Muscle layer of duodenum (tissue), 2 donors: ENCODE measurements at regions not wholly inside any gene's neighbourhood (a gene's known extent, or its start where the extent isn't known, plus 50 kb on each side); places are given as distances from the start of the nearest gene placed in this dataset.

Source experiments
- H3K27ac ChIP-seq: one replicate; pipeline ENCODE4 v1.7.0; 2013; ENCODE audit warnings: mild to moderate bottlenecking, low read length
- H3K27me3 ChIP-seq: one replicate; pipeline ENCODE4 v1.7.0; 2013; ENCODE audit warnings: low read depth, mild to moderate bottlenecking, control low read depth, low read length
- H3K36me3 ChIP-seq, 2 donors: one replicate each; pipeline ENCODE4 v1.7.0; 2013; ENCODE audit warnings: low read length in 2 of 2, control low read depth in 1 of 2, mild to moderate bottlenecking in 1 of 2; ENCODE audit not compliant: insufficient read depth in 2 of 2, control insufficient read depth in 1 of 2
- H3K4me1 ChIP-seq, 2 donors: one replicate each; pipeline ENCODE4 v1.7.0; 2013; ENCODE audit warnings: low read length in 2 of 2, mild to moderate bottlenecking in 2 of 2, control low read depth in 1 of 2, moderate library complexity in 1 of 2; ENCODE audit not compliant: insufficient read depth in 2 of 2, control insufficient read depth in 1 of 2
- H3K4me3 ChIP-seq, 2 donors: one replicate each; pipeline ENCODE4 v1.7.0; 2013; ENCODE audit warnings: low read length in 2 of 2, low read depth in 1 of 2, mild to moderate bottlenecking in 1 of 2
- H3K9me3 ChIP-seq, 2 donors: one replicate each; pipeline ENCODE4 v1.7.0; 2013; ENCODE audit warnings: low read length in 2 of 2, control low read depth in 1 of 2, mild to moderate bottlenecking in 1 of 2; ENCODE audit not compliant: control insufficient read depth in 1 of 2
- donor health status: healthy.

GRCh38 chr4:13902146-13902545 lies 274.6 kb upstream of the BOD1L1 start:
- H3K36me3 ChIP-seq: no peaks in the 10 kb centered on the region
- no peak overlapping the region for H3K4me3 ChIP-seq
- H3K9me3 ChIP-seq: no peaks in the 10 kb centered on the region
- no peak overlapping the region for H3K27ac ChIP-seq
- peaks cover 0 to under 1% of the 10 kb centered on the region in 2 donors for H3K4me1 ChIP-seq
- H3K27me3 ChIP-seq: no peaks in the 10 kb centered on the region

- Histone ChIP-seq H3K9me3 (no peaks in the 10 kb centered on the region), H3K27ac (no peak overlapping the region), H3K4me3 (no peak overlapping the region), H3K27me3 (no peaks in the 10 kb centered on the region), H3K4me1 (peaks cover 0 to 7% of the 10 kb centered on the region in 2 donors), H3K36me3 (no peaks in the 10 kb centered on the region)
Measured at GRCh38 chr4:13903061-13903460, 275.5 kb upstream of the BOD1L1 start.

- no peaks in the 10 kb centered on the region for H3K36me3 ChIP-seq
- H3K9me3 ChIP-seq: no peaks in the 10 kb centered on the region
- peaks cover 0 to 7% of the 10 kb centered on the region in 2 donors for H3K4me1 ChIP-seq
- no peak overlapping the region for H3K4me3 ChIP-seq
- no peaks in the 10 kb centered on the region for H3K27me3 ChIP-seq
- no peak overlapping the region for H3K27ac ChIP-seq
Measured at GRCh38 chr4:13903901-13904300, 276.4 kb upstream of the BOD1L1 start.

- Histone ChIP-seq H3K36me3 (no peaks in the 10 kb centered on the region), H3K27me3 (no peaks in the 10 kb centered on the region), H3K4me3 (no peak overlapping the region), H3K9me3 (peaks cover 0 to 2% of the 10 kb centered on the region in 2 donors), H3K27ac (no peak overlapping the region), H3K4me1 (peaks cover 0 to 7% of the 10 kb centered on the region in 2 donors)
Measured at GRCh38 chr4:13905543-13905942, 278.0 kb upstream of the BOD1L1 start.

- Histone ChIP-seq H3K36me3 (no peaks in the 10 kb centered on the region), H3K27ac (peak overlapping the region; percentile 3), H3K9me3 (peaks cover 0 to 3% of the 10 kb centered on the region in 2 donors), H3K27me3 (no peaks in the 10 kb centered on the region), H3K4me1 (peaks cover 0 to 7% of the 10 kb centered on the region in 2 donors), H3K4me3 (no peak overlapping the region)
Measured at GRCh38 chr4:13906727-13907126, 279.2 kb upstream of the BOD1L1 start.

GRCh38 chr4:13907255-13907751 lies 279.8 kb upstream of the BOD1L1 start:
- H3K4me3 ChIP-seq: no peak overlapping the region
- H3K9me3 ChIP-seq: peaks cover 0 to 3% of the 10 kb centered on the region in 2 donors
- peak overlapping the region; percentile 47 for H3K27ac ChIP-seq
- no peaks in the 10 kb centered on the region for H3K27me3 ChIP-seq
- peaks cover 0 to 7% of the 10 kb centered on the region in 2 donors for H3K4me1 ChIP-seq
- H3K36me3 ChIP-seq: no peaks in the 10 kb centered on the region

GRCh38 chr4:13908455-13908854 lies 280.9 kb upstream of the BOD1L1 start:
- H3K4me3 ChIP-seq: no peak overlapping the region
- H3K27me3 ChIP-seq: no peaks in the 10 kb centered on the region
- no peak overlapping the region for H3K27ac ChIP-seq
- H3K36me3 ChIP-seq: no peaks in the 10 kb centered on the region
- H3K9me3 ChIP-seq: peaks cover 0 to 3% of the 10 kb centered on the region in 2 donors
- peaks cover 0 to 7% of the 10 kb centered on the region in 2 donors for H3K4me1 ChIP-seq

GRCh38 chr4:13910556-13910955 lies 283.0 kb upstream of the BOD1L1 start:
- Histone ChIP-seq H3K4me1 (peaks cover 0 to 7% of the 10 kb centered on the region in 2 donors), H3K36me3 (no peaks in the 10 kb centered on the region), H3K9me3 (peaks cover 0 to 3% of the 10 kb centered on the region in 2 donors), H3K27ac (no peak overlapping the region), H3K27me3 (no peaks in the 10 kb centered on the region), H3K4me3 (no peak overlapping the region)

- Histone ChIP-seq H3K4me1 (peaks cover 0 to 7% of the 10 kb centered on the region in 2 donors), H3K27me3 (no peaks in the 10 kb centered on the region), H3K36me3 (no peaks in the 10 kb centered on the region), H3K27ac (no peak overlapping the region), H3K4me3 (no peak overlapping the region), H3K9me3 (peaks cover 0 to 3% of the 10 kb centered on the region in 2 donors)
Measured at GRCh38 chr4:13911256-13911655, 283.7 kb upstream of the BOD1L1 start.

- H3K27me3 ChIP-seq: no peaks in the 10 kb centered on the region
- no peak overlapping the region for H3K27ac ChIP-seq
- no peak overlapping the region for H3K4me3 ChIP-seq
- H3K4me1 ChIP-seq: peaks cover 0 to 3% of the 10 kb centered on the region in 2 donors
- peaks cover 0 to 3% of the 10 kb centered on the region in 2 donors for H3K9me3 ChIP-seq
- no peaks in the 10 kb centered on the region for H3K36me3 ChIP-seq
Measured at GRCh38 chr4:13912436-13912925, 285.0 kb upstream of the BOD1L1 start.

- no peaks in the 10 kb centered on the region for H3K4me1 ChIP-seq
- no peak overlapping the region for H3K27ac ChIP-seq
- no peaks in the 10 kb centered on the region for H3K36me3 ChIP-seq
- peaks cover 0 to 3% of the 10 kb centered on the region in 2 donors for H3K9me3 ChIP-seq
- no peak overlapping the region for H3K4me3 ChIP-seq
- H3K27me3 ChIP-seq: no peaks in the 10 kb centered on the region
Measured at GRCh38 chr4:13912966-13913365, 285.4 kb upstream of the BOD1L1 start.

- Histone ChIP-seq H3K36me3 (no peaks in the 10 kb centered on the region), H3K27ac (no peak overlapping the region), H3K4me3 (no peak overlapping the region), H3K9me3 (no peaks in the 10 kb centered on the region), H3K4me1 (peaks cover 0 to 5% of the 10 kb centered on the region in 2 donors), H3K27me3 (no peaks in the 10 kb centered on the region)
Measured at GRCh38 chr4:13917015-13917414, 289.5 kb upstream of the BOD1L1 start.
